ENCODE measurements at regions not wholly inside any gene's neighbourhood (a gene's known extent, or its start where the extent isn't known, plus 50 kb on each side); places are given as distances from the start of the nearest gene placed in this dataset.
"Not testable (repeated sequence)": the region's sequence is repeated elsewhere in the genome, so short reads cannot be mapped to it uniquely, and the experiment has no call there.

DNA sequence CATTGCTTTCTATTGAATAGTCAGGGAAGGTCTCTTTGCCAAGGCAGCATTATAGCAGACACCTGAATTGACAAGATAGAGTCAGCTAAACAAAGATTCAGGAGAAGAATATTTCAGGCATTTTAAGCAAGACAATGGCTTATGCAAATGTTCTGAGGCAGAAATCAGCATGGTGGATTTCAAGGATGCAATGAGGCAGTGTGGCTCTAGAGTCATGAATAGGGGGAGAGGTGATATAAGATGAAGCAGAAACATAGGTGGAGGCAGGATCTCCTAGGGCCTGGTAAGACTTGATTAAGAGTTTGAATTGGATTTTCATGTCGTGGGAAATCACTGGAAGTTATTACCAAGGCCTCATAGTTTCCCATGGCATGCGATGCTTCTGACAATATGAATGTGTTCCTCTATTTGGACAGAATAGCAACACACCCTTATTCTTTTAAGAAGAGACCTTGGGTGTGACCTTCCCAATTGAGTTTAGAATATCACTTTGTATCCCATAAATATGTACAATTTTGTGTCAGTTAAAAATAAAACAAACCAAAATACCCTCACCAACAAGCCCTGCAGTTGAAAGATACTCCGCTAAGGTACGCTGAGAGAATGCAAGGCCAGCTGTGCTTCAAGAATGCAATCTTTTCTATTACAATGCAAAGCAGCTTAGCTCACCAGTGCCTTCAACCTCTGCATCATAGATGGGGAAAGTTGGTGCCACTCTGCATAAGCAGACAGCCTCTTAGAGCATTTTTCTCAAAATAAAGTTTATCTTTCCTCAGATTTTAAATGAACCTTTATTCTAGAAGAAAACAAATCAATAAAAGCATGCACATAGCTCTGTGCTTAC is 139.6 kb upstream of the SALL1 start:
- DNase-seq, result no peak

DNA sequence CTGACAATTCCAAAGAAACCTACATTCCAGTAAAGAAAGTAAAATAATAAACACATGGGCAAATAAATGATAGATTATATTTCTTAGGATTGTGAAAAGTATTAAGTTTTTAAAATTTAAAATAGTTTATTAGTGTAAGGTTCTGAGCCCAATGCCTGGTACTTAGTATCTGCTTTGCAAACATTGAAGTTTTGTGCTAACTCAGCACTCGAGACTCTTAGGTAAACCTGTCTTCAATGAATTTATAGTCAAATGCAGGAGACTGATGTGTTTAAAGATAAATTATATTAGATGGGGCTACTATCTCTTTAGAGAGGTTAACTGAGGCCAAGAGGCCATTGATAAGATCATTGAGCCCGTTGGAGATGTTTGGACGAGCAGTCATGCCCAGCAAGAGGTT is 138.3 kb upstream of the SALL1 start:
- no peak for DNase-seq

DNA sequence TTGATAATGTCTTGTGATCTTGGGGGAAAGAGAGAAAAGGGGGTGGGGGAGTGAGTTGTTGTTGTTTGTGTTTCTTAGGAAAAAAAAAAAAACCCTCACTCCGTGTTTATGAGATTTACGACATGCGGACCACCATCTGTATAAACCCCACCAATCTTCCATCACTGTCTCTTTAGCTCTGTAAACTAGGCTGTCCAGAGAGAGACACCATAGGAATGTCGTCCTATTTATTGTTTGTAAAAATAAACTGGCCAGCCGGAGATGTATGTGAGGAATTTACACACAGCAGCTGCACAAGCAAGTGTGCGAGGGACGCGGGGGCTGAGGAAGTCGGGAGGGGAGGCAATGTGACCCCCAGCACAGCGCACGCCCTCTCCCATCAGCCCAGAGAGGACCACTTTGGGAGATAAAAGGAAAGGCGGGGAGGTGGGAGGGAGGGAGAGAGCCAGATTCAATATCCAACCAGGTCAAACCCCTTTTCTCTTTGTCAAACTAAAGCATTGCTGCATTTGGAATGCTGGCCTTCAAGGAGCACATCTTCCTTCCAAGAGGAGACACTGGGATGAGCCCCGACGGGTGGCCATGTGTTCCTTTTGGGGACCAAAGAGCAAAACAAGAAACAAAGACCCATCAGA is 136.2 kb upstream of the SALL1 start:
- DNase-seq, result no peak

DNA sequence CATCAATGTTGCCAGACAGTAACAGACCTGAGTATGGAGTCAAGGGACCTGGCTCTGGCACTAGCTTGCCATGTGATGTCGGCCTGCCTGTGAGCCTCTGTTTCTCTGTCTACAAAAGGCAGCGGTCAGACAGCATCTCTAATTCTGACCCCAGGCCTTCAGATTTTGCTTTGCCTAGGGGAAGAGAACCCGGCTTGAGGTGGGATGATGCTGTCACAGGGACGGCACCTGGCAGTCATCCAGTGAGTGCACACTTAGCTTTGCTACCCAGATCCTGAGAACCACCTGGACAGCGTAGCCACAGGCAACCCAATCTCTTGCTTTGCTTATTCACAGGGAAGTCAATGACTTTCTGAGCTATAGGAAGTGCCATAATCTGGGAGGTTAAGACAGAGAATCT is 135.2 kb upstream of the SALL1 start:
- DNase-seq, result no peak

DNA sequence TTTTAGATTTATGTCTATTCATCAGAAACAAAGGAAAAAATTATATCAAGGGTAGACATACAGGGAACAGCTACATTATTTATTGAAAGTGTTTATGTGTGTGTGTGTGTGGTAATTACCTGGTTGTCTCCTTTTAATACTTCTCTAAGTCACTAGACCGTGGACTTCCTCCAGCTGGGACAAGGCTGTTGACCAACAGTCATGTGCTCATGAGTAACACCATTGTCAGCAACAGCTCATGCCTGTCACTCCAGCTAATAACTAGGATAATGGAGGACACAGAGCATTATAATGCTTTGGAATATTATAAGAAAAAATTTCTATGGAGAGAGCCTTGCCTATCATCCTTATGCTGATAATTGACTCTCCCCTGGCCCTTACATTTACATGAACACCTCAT is 125.3 kb upstream of the SALL1 start:
- DNase-seq, result no peak

DNA sequence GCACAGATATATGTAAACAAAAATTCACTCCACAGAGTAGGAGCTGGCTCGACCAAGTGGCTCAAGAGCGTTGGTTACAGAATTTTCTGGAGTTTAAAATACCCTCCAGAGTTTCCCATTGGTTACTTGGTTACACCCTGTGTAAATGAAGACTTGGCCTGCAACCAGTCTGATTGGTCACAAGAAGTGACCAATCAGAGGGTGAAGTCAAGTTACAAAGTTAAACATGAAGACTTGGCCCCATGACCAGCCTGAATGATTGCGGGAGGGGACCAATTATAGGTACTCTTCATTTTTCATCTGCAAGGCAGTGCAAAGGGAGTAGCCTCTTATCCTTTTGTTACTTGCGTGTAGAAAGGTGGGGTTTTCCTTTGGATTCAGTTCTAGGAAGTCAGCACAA is 121.3 kb upstream of the SALL1 start:
- no peak for DNase-seq

DNA sequence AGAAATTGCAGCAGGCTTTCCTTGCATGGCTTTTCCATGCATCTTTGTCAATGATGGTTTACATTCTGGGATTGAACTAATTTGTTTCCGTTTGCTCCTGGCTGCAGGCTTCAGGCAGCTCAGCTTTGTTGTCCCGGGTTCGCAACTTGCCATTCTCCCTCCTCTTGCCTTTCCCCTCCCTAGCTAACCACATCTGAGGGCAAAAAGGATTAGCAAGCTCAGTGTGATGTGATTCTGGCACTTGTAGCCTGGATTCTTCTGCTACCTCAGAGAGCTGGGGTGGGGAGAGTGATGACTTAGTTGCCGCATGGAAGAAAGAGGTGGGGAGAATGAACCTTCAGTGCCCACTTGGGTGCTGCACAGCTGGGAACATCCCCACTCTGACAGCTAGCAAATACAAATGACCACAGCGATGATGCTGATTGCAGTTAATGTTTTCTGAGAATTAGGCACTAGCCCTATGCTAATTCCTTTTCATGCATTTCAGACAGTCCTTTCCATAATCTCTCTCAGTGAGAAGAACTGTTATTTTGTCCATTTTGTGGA is 120.2 kb upstream of the SALL1 start:
- DNase-seq, result no peak

DNA sequence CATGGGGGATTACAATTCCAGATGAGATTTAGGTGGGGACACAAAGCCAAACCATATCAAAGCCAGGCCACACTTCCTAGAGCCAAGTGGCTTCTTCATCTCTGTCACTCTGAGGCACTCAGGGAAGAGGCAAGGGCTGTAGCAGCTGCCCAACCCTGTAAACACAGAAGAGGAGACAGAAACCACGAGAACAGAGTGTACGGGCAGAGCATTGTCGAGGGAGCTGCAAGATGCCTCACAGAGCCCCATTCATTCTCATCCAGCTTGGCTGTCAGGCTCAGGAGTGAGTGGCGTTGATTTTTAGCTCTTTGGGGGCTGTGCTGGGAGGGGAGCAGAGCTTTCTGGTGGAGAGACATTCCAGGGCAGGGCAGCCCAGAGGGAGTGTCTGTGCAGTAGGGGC is 117.2 kb upstream of the SALL1 start:
- no peak for DNase-seq

DNA sequence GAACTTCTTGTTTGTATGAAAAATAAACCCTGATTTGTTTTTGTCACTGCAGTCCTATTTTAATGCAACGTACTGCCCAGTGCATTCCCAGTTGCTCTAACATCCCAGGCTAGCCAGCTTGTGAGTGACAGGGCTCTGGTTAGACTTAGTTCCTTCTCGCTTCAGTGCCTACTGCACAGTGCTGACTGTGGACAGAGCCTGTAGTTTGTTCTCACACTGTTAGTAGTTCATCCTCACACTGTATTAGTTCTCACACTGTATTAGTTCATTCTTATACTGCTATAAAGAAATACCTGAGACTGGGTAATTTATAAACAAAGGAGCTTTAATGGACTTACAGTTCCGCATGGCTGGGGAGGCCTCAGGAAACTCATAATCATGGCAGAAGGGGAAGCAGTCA is 116.6 kb upstream of the SALL1 start:
- DNase-seq, result no peak

DNA sequence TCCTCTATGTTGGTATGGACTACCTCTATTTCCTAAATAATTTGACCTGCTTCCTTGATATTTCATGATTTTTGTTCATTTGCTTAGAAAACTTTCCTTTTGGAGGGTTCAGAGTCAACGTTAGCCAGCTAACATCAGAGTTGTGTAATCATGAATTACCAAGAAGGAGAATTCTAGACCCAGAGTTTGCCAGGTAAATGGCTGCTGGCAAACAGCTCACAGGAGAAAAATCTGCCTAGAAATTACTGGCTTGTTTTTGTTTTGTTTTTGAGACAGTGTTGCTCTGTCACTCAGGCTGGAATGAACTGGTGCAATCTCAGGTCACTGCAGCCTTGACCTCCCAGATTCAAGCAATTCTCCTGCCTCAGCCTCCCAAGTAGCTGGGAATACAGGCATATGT is 111.4 kb upstream of the SALL1 start:
- DNase-seq, result no peak

DNA sequence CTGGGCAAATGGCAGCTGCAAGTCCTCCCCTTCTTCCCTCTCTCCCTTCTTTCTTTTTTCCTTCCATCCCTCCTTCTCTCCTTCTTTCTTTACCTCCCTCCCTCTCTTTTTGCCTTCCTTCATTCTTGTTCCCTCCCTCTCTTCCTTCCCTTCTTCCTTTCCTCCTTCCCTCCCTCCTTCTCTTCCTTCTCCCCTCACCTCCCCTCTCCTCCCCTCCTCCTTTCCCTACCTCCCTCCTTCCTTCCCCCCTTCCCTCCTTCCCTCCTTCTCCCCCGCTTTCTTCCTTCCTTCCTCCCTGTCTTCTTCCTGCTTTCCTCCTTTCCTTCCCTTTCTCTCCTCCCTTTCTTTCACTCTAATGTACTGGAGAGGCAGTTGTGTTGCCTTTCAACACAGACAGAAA is 110.8 kb upstream of the SALL1 start:
- DNase-seq, result no peak

DNA sequence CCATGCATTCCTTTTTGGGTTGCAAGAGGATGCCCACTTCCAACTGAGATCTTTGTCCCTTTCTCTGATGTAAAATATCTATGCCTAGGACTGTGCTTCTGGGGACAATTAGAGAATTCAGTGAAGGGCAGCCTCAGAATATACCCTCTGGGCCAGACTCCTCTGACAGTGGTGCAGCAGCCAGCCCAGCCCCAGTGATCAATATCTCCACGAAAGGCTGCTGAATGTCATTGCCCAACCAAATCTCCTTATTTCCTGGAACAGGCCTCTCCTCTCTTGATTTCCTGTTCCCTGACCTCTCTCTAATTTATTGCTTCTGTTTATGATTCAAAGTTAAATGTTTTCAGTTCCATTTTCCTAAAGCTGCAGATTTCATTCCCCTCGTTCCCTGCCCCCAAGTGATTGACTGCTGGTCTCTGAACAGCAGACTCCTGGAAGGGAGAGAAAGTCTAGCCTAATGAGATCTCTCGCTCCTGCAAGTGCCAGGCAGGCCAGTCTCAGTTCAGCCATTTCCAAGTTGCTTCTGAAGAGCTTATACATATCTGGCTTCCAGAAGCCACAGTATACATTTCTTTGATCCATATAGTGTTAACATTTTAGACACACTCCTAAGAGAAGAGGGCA is 104.4 kb upstream of the SALL1 start:
- DNase-seq, result no peak

DNA sequence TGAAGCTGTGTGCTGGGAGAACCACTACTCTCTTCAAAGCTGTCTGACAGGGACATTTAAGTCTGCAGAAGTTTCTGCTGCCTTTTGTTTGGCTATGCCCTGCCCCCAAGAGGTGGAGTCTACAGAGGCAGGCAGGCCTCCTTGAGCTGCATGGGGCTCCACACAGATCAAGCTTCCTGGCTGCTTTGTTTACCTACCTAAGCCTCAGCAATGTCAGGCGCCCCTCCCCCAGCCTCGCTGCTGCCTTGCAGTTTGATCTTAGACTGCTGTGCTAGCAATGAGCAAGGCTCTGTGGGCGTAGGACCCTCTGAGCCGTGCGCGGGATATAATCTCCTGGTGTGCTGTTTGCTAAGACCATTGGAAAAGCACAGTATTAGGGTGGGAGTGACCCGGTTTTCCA is 103.3 kb upstream of the SALL1 start:
- not testable (repeated sequence) for DNase-seq

DNA sequence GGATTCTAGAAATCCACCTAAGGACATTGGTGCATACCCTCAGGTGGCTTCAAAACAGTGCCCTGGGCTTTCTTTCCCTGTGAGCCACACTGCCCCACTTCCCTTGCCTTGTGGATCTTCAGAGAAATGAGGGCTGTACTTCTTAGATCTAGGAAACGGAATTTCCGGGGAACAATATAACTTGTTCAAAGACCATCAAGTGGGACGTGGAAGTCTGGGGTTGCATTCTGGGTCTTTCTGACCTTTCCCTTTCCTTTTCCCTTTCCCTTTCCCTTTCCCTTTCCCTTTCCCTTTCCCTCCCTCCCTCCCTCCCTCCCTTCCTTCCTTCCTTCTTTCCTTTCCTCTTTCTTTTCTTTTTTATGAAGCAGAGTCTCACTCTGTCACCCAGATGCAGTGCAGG is 97.1 kb upstream of the SALL1 start:
- no peak for DNase-seq

DNA sequence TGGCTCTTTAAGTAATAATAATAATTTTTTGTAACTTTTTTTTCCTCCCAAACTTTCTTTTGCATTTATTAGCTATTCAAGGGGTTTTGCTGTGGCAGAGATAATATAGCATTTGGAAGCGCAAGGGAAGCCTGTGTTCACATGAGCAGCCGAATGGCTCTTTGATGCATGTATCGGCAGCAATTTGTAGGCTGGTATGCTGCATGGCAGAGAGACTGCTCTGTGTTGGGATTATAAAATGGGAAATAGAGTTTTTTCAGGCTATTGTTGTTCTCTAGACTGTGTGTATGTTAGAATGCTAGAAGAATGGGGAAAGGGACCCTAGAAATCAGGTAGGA is 94.6 kb upstream of the SALL1 start:
- no peak for DNase-seq

DNA sequence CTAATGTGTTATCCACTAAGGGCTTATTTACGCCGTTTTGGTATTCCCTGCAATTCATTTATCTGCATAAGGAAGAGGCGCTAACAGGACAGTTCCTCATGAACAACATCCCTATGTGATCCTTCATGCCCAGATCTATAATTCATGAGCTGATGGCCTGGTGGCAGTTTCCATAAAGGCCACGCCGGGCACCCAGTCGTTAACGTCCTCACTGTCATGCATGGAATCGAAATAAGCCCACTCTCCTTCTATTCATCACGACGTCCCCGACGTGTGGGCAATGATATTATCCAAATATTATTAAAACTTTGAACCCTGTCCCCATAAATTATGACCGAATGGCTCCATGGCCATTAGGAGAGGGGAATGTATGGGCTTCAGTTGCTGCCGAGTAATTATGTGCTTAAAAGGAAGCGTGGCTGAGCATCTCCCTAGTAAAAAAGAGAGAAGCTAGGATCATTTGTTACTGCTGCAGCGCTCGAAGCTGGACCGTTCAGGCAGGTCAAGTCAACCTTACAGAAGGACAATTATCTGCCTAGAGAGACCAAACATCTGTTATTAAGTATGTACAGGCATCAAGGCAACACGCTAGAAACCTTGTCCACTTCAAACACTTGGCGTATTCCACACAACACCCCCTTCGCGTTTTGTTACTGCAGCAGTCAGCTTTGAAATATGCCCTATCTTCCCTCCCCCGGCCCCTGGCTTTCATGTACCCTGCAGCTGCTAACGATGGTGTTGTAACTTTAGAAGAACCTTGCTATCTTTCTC is 94.0 kb upstream of the SALL1 start:
- DNase-seq, result no peak

DNA sequence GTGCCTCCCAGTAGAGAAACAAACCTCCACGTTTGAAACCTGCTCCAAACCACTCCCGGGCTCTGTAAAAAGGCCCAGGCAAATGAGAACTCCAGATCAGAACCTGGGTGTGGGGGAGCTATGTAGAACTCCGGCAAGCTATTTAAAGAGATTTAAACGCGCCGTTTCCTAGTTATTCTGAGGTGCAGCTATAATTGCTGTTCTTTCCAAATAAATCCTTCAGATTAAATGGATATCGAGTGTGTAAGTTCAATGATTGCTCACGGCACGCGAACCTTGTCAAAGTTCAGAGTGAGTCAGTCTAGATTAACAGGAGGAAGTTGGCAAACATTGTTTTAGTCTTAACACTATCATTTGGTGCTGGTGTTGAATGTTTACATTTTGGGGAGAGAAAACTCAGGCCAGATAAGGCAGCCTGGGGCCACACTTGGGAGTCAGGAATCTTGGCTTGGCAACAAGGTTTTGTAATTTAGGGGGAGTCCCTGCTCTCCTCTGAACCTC is 92.9 kb upstream of the SALL1 start:
- no peak for DNase-seq

DNA sequence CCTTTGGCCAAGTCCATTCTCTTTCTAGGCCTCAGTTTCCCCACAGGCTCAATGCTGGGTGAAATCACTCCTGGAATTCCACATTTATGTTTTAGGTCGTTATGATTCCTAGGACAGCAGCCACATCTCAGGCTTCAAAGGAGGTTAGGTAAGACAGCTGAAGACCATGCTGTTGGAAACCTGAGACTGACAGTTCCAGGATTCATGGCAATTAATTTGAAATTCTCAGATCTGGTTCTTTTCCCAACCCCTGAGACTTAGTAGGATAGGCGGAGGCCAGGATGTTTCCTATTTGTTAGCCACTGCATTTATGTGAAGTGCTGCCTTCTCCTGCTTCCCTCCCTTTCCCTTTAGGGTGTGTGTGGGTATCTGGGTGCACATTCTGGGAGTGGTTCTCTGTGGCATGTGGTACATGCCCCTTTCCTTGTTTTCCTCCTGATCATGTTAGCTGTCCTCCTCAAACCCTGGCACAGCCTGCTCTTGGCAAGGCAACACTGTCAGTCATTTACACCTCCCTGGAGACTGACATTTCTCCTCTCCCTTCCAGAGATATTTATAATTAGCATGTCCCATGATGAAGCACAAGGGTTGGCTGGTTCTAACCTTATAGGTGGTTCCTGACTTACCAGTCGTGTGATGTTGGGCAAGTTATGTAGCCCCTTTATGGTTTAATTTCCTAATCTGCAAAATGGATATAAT is 91.4 kb upstream of the SALL1 start:
- DNase-seq, result no peak

DNA sequence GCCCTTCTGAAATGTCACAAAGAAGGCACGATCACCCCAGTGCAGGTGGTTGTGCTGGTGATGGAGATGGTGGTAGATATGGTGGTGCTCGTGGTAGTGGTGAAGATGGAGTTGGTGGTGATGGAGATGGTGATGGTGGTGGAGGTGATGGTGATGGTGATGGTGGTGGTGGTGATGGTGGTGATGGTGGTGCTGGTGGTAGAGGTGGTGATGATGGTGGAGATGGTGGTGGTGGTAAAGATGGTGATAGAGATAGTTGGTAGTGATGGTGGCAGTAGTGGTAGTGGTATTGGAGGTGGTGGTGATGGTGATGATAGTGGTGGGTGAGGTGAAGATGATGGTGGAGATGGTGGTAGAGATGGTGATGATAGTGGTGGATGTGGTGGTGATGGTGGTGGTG is 88.1 kb upstream of the SALL1 start:
- DNase-seq, result no peak

DNA sequence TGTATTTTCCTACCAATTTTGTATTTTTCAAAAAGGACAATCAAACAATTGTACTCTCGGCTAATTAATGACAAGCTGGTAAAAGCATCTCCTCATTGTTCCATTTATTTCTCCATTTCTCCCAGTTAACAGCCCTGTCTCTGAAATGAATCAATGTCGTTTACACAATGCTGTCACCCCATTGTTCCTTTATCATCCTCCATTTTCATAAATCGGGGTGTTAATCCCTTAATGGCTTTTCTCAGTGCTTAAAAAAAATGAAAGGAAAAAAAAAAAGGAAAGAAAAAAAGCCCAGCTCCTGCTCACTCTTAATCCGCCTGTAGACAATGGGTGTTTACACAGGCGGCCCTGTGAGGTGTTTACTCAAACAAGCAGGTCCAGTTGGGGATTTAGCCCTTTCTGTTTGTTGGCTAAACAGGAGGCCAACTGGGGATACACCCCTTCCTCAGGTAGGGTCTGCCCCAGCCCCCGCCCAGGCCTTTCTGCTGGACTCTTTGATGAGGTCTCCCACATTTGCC is 86.8 kb upstream of the SALL1 start:
- no peak for DNase-seq

DNA sequence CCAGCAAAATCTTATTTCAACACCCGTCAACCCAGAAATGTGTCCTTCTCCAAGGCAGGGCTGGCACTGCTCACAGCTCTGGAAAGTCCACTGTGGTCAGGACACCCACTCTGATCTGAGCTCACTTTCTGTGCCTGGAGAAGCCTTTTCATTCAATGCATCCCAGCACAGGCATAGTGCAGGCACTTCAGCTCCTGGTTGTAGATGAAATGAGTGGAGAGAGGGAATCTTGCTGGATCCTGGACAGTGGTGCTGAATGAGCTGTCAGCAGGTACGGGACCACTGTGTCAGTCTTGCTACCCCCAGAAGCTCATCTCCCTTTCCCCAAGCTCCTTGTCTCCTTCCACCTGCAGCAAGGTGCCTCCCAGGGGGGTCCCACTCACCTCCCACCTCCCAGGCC is 86.1 kb upstream of the SALL1 start:
- DNase-seq, result no peak

DNA sequence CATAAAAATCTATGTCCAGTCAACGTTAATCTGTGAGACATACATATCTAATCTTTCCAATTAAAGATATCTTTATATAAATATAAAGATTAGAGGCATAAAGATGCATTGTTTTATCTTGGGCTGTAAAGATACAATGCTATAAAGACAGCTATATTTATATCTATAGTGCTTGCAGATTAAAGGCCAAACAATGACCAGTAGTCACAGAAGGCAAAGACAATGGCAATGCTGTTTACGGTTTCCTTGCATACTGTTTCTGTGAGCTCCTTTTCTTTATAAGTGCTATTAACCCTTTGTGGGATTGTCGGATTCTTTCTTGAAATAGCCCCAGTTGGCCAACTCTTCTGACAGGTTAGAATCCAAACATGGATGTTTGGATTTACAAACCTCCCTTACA is 85.5 kb upstream of the SALL1 start:
- DNase-seq, result no peak
